ENCODE measurements at regions not wholly inside any gene's neighbourhood (a gene's known extent, or its start where the extent isn't known, plus 50 kb on each side); places are given as distances from the start of the nearest gene placed in this dataset.
"Not testable (repeated sequence)": the region's sequence is repeated elsewhere in the genome, so short reads cannot be mapped to it uniquely, and the experiment has no call there.

DNA sequence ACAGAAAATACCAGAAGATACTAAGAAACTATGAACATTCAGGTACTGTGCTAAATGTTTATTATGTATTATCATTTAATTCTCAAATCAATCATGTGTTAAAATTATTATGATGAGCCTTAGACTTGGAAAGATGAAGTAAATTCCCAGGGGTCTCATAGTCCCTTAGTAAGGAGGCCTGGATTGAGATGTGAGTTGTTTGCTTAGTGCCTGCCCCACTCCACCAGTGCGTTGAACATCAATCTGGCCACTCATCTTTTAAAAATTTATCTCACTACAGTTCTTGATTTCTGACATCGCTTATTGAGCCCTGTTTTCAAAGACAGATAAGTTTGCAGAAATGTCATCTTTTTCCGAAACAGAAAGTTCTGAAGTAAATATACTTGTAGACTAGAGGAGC lies 618.4 kb upstream of the SEMA3D start:
- Mint-ChIP-seq H3K4me1 (no peaks in the 10 kb centered on the region), H3K4me3 (no peak overlapping the region), H3K27ac (ENCODE audit: unreplicated experiment) (no peak overlapping the region), H3K27me3 (ENCODE audit: low read depth) (no peaks in the 10 kb centered on the region), H3K9me3 (no peaks in the 10 kb centered on the region), H3K36me3 (ENCODE audit: low read depth) (no peaks in the 10 kb centered on the region)
- no peak for DNase-seq (ENCODE audit: low read depth, low spot score)
- no peak for TF ChIP-seq CTCF (conservative IDR thresholded peaks at IDR 0.05)

GRCh38 chr7:85802211-85802610 lies 615.4 kb upstream of the SEMA3D start:
- no peaks in the 10 kb centered on the region for H3K4me1 Mint-ChIP-seq
- no peak overlapping the region for H3K4me3 Mint-ChIP-seq
- no peak for DNase-seq (ENCODE audit: low read depth, low spot score)
- no peaks in the 10 kb centered on the region for H3K36me3 Mint-ChIP-seq (ENCODE audit: low read depth)
- no peak for TF ChIP-seq CTCF (conservative IDR thresholded peaks at IDR 0.05)
- H3K27ac Mint-ChIP-seq (ENCODE audit: unreplicated experiment), result no peak overlapping the region
- no peaks in the 10 kb centered on the region for H3K27me3 Mint-ChIP-seq (ENCODE audit: low read depth)
- peaks cover 3% of the 10 kb centered on the region for H3K9me3 Mint-ChIP-seq

DNA sequence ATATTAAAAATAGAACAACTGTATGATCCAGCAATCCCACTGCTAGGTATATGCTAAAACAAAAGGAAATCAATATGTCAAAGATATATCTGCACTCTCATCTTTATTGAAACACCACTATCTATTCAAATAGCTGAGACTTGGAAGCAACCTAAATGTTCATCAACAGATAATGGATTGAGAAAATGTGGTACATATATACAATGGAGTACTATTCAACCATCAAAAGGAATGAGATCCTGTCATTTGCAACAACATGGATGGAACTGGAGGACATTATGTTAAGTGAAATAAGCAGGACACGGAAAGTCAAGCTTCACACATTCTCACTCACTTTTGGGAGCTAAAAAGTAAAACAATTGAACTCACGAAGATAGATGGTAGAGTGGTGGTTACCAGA lies 610.1 kb upstream of the SEMA3D start:
- Mint-ChIP-seq H3K4me3 (no peak overlapping the region), H3K36me3 (ENCODE audit: low read depth) (peaks cover 3% of the 10 kb centered on the region), H3K27ac (ENCODE audit: unreplicated experiment) (no peak overlapping the region), H3K4me1 (no peaks in the 10 kb centered on the region), H3K27me3 (ENCODE audit: low read depth) (no peaks in the 10 kb centered on the region), H3K9me3 (peaks cover 19% of the 10 kb centered on the region)
- no peak for DNase-seq (ENCODE audit: low read depth, low spot score)
- TF ChIP-seq CTCF (conservative IDR thresholded peaks at IDR 0.05), result no peak

- not testable (repeated sequence) for DNase-seq (ENCODE audit: low read depth, low spot score); H3K4me1 Mint-ChIP-seq; H3K27ac Mint-ChIP-seq (ENCODE audit: unreplicated experiment); H3K27me3 Mint-ChIP-seq (ENCODE audit: low read depth); H3K36me3 Mint-ChIP-seq (ENCODE audit: low read depth); H3K4me3 Mint-ChIP-seq
- peaks cover 20% of the 10 kb centered on the region for H3K9me3 Mint-ChIP-seq
Measured at GRCh38 chr7:85791098-85791497, 604.2 kb upstream of the SEMA3D start.

DNA sequence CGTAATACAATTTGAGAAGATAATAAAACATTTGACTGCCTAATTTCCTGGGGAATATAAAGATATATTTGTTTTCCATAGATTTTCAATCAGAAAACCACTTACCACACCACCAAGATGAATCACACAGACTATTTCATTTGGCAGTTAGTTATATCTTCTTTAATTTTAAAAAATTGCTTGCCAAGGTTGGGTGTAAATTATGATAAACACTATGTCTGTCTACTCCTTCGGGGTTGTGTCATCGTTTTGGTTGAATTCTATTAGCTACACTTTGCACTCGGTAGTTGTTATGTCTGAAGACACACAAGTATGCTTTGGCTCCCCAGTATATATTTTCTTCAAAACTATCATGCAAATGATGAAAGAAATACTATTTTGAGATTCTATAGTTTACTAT lies 594.8 kb upstream of the SEMA3D start:
- H3K4me3 Mint-ChIP-seq, result no peak overlapping the region
- H3K27ac Mint-ChIP-seq (ENCODE audit: unreplicated experiment), result no peak overlapping the region
- peaks cover 14% of the 10 kb centered on the region for H3K9me3 Mint-ChIP-seq
- TF ChIP-seq CTCF (conservative IDR thresholded peaks at IDR 0.05), result no peak
- no peaks in the 10 kb centered on the region for H3K27me3 Mint-ChIP-seq (ENCODE audit: low read depth)
- no peaks in the 10 kb centered on the region for H3K4me1 Mint-ChIP-seq
- DNase-seq (ENCODE audit: low read depth, low spot score), result no peak
- no peaks in the 10 kb centered on the region for H3K36me3 Mint-ChIP-seq (ENCODE audit: low read depth)

GRCh38 chr7:85776691-85777345 lies 590.0 kb upstream of the SEMA3D start:
- Mint-ChIP-seq H3K27ac (ENCODE audit: unreplicated experiment) (no peak overlapping the region), H3K9me3 (no peaks in the 10 kb centered on the region), H3K4me1 (peaks cover 8% of the 10 kb centered on the region), H3K36me3 (ENCODE audit: low read depth) (no peaks in the 10 kb centered on the region), H3K27me3 (ENCODE audit: low read depth) (no peaks in the 10 kb centered on the region), H3K4me3 (no peak overlapping the region)
- DNase-seq (ENCODE audit: low read depth, low spot score), result no peak
- TF ChIP-seq CTCF (conservative IDR thresholded peaks at IDR 0.05), result no peak

Data from neural crest cell (in vitro differentiated cells).